NCI-H1105 treated with DMSO at 0.1 percent for 48 hours (cell line): ENCODE measurements at regions not wholly inside any gene's neighbourhood (a gene's known extent, or its start where the extent isn't known, plus 50 kb on each side); places are given as distances from the start of the nearest gene placed in this dataset.
"Not testable (repeated sequence)": the region's sequence is repeated elsewhere in the genome, so short reads cannot be mapped to it uniquely, and the experiment has no call there.

ENCODE experiments used
- DNase-seq: peaks from one replicate; lab custom pipeline; 2025; lab: John Stamatoyannopoulos, UW

DNA sequence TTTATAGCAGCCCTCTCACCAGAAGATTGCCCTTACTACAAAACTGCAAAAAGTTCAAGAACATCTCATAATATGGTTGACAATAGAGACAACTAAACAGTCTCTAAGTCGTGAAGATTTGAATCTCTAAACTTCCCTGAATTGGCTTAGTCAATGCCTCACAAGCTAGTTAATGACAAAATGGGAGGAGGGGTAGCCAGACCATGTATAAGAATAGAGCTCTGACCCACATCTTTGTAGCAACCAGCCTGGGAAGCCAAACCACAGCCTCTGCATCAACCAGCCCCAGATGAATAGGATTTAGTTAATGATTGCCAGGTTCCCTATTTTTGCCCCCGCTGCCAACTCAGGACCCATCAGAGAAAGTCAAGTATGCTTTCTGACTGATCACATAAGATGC is 1265.9 kb upstream of the PCDH10 start:
- DNase-seq: not testable (repeated sequence)

GRCh38 chr4:131925662-131926061 is 1223.4 kb upstream of the PCDH10 start:
- not testable (repeated sequence) for DNase-seq

DNA sequence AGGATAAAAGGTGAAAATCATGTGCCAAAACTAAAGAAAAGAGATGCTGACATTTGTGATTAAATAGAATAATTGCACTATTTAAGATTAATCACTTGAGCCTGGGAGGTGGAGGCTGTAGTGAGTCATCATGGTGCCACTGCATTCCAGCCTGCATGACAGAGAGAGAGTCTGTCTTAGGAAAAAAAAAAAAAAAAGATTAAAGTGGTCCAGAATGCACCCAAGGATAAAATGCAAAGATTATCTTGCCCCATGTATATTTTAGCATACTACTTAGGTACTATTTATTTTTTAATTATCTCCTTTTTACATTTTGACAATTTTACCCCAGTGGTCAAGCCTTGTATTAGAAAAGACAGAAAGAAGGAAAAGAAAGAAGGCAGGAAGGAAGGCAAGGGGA is 1181.4 kb upstream of the PCDH10 start:
- not testable (repeated sequence) for DNase-seq

- DNase-seq: no peak
Observed at GRCh38 chr4:131974730-131975129, 1174.4 kb upstream of the PCDH10 start.

DNA sequence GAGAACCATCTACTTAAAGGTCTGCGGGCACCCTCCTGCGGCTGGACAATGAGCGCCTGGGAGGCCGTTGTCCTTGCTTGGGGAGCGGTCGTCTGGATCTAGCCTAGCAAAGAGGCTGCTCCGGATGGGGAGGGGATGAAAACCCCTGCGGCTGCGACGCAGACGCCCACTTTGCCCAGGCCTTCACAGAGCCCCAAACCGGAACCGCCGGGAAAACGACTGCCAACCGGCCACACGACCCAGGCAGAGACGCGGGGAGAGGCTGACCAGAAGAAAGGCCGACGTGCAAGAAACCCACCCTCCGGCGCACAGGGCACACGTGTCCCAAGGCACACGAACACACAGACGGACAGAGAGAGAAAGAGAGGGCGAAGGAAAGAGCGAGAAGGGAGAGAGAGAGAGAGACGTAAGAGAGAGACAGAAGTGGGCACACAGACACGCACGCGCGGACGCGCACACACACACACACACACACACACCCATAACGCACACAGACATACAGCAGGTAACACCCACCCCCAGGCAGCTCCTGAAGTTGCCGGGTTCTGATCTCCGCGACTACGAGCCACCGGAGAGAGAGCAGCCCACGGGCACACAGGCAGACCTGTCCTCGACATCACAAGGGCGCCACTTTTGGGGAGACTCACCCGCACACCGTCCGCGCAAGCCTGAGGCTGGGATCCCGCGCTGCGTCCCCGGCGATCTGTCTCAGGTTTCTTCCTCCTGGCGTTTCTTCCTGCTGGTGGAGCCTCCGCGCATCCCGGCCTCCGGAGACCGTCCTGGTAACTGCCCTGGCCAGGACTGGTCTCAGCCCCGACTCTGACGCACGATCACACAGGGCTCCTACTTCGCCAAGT is 1173.6 kb upstream of the PCDH10 start:
- DNase-seq: not testable (repeated sequence)

DNA sequence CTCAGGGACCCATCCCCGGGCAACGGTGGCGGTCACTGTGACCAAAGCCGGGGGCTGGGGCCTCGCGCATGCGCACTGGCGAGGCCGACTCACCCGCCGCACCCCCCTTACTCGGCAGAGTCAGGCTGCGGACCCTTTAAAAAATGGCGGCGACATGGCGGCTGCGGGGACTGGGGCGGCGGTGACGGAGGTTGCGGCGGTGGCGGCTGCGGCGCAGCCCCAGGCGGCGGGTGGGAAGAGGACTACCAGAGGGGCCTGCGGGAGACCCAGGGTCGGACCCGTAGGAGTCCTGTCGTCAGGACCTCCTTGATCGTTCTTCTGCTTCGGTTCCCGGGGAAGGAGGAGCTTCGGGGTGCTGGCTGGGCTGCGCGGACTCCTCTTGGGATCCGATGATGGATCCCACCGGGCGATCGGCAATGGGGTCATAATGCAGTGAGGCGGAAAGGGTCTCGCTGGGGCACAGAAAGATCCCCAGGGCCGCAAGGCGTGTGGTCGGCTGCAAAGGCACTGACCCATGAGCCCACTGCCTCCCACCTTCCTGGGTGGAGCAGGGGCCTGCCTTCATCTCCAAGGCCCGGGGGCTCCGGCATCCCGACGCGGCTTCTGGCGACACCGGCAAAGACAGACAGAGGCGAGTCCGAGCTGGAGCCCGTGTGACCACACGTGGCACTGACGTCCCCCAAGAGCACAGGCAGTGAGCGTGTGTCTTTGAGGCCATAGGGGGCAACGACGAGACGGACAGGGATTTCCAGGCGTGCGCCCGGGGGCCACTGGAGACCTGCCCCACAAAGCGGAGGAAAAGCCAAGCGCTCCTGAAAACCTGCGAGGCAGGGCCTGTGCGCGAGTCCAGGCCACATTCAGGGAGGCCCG is 1172.7 kb upstream of the PCDH10 start:
- DNase-seq: not testable (repeated sequence)

GRCh38 chr4:131978120-131978519 is 1171.0 kb upstream of the PCDH10 start:
- DNase-seq: no peak

DNA sequence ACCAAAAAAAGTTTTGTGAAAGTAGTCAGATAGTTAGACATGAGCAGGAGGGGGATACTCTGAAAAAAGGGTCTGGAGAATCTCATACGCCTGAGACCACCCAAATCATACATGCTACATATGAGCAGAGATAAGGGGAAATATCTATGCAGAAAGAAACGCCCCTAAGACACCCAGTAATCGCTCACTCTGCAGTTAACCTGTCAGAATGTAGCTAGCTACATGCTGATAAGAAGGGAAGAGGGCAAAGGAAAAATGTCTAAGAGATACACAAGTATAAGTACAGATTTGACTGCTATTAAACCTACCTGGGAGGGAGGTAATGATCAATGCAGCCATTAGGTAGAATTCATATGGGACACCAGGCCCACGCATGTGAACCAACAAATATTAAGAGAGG is 1159.5 kb upstream of the PCDH10 start:
- no peak for DNase-seq

DNA sequence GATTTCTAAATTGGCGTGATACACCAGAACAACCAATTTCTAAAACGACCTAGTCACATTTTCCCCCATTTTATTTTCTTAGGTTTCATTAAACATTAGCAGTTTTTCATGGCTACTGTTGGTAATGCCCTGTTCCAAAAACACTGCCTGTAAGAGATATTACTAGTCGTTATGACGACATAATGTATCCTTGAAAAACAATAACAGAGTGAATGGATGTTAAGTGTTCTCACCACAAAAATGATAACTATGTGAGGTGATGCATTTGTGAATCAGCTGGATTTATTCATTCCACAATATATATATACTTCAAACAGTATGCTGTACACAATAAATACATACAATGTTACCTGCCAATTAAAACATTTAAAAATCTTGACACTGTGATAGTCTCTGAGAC is 1147.6 kb upstream of the PCDH10 start:
- no peak for DNase-seq

DNA sequence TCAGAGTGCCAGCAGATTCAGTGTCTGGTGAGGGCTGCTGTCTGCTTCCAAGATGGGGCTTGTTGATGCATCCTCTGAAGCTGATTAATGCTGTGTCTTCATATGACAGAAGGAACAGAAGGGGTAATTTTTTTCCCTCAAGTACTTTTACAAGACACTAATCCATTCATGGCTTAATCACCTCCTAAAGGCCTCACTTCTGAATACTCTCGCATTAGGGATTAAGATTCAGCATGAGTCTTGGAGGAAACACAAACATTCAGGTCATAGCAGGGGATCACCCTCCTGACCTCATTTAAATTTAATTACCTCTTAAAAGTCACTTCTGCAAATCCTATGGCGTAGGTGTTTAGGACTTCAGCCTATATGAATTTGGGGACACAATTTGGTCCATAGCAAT is 1145.5 kb upstream of the PCDH10 start:
- no peak for DNase-seq

DNA sequence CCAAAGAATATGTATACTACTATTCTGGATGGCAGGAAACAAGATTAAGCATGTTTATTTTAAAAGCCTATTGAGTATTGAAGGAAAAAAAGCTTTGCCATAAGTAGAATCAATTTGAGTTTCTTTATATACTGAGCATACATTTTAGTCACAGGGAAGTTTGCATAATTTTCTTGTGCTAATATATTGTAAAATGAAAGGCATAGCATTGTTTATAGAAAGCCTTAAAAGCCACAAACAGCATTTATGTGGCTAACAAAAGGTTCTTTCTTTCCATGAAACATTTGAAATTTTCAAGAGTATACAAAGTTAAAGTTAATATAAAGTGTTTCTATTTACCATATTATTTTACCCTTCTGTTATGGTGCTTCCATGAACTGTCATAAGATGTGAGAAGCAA is 1133.8 kb upstream of the PCDH10 start:
- DNase-seq: no peak

DNA sequence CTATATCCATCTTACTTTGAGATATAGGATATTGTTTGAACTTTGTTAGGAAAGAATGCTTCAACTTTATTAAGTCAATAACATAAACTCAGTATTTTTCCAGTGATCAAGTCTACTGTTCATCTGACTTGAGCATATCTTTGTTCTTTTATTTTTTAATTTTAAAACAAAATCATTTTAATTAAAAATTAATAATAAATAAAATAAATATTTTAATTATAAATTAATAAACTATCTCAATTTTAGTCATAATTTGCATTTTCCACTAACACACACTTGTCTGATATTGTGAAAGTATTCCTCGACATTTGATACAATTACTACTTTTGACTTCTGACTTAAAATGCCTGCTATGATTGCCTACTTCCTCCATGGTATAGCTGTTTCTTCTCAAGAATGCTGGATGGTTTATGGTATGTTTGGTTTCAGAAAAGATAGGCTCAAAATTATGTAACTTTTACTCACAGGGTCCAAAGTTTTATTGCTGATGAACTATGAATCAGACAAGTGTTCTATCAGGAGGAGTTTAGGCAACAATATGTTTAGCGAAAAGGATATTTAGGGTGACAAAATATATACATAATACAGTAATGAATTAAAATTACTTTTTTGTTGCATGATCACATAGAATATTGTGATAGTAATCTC is 1132.3 kb upstream of the PCDH10 start:
- DNase-seq: no peak

DNA sequence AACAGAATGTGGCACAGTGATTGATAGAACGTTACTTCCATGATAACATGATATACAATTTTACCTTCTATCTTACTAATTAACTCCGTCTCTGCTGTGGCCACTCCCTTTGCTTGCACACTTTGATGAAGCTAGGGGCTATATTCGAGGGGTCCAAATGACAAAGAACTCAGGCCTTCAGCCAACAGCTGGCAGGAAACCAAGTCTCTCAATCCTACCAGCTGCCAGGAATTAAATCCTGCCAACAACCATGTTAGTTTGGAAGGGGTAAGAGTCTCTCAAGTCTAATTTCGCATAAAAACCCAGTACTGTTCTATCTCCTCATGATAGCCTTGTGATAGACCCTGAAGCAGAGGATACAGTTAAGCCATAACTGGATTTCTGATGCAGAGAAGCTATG is 1122.9 kb upstream of the PCDH10 start:
- DNase-seq: peak; percentile 89

GRCh38 chr4:132026816-132027215 is 1122.3 kb upstream of the PCDH10 start:
- peak; percentile 42 for DNase-seq

- no peak for DNase-seq
Observed at GRCh38 chr4:132056496-132056895, 1092.6 kb upstream of the PCDH10 start.

DNA sequence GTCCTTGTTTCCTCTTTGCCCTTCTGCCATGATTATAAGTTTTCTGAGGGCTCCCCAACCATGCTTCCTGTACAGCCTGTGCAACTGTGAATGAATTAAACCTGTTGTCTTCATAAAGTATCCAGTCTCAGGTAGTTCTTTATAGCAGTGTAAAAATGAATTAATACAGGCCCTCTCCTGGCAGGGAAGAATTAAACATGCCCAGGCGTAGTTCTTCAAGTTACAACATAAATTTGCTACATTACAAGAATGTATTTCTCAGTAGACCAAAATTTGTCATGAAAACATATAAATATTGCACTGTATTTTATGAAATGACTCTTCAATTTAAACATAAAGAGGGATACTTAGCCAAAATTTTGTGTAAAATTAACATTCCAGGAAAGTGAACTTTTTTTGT is 1089.9 kb upstream of the PCDH10 start:
- DNase-seq: no peak

GRCh38 chr4:132062611-132063239 is 1086.4 kb upstream of the PCDH10 start:
- DNase-seq: no peak

DNA sequence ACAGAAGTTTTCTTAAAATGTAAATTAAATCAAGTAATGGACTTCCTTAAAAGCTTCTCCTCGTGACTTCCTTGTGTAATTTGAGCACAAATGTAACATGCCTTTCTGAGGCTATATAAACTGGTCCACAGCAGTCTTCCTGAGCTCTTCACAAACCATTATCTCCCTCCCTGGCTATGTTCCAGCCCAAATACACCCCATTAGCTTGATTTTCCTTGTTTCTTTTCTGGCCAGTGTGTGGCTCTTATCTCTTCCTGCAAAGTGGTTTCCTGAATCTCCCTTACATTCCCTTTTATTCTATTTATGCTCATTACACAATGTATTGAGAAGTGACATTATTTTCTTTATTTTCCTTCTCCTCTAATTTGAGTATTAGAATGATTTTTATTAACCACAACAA is 1085.3 kb upstream of the PCDH10 start:
- DNase-seq: peak; percentile 59

DNA sequence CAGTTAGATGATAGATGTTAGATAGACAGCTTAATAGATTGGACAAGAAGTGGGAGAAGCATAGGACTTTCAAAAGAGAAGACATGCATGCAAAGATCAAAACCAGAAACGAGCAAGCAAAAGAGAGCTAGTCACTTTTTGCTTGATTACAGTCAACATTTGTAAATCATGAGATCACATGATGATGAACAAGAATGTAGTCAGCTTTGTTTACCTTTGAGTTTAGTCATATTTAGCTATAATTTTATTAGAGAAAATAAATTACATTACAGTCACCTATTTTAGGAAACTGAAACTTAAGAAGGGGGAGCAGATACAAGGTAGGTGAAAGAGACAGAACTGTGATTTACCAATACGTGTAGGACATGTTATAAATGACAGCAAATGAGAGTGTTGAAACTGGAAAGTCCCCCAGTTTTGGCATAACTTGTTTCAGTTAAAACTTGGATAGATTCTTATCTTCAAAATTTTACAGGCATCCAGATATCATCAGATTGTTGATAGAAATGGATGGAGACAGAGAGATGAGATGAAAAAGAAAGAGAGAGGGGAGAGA is 1083.1 kb upstream of the PCDH10 start:
- no peak for DNase-seq

- no peak for DNase-seq
Observed at GRCh38 chr4:132071815-132072214, 1077.3 kb upstream of the PCDH10 start.

- no peak for DNase-seq
Observed at GRCh38 chr4:132076829-132077228, 1072.3 kb upstream of the PCDH10 start.

GRCh38 chr4:132085105-132085504 is 1064.0 kb upstream of the PCDH10 start:
- no peak for DNase-seq
